WERI-Rb-1 (cell line): ENCODE measurements at regions not wholly inside any gene's neighbourhood (a gene's known extent, or its start where the extent isn't known, plus 50 kb on each side); places are given as distances from the start of the nearest gene placed in this dataset.

ENCODE experiments used
- DNase-seq: peaks from one replicate; pipeline ENCODE4 v3.0.0-alpha.2; 2020
- H3K27ac ChIP-seq: fragments of 250-450 bp; sonication (Bioruptor Pico); 2 replicates; pipeline ENCODE4 v1.5.1; 2020; ENCODE audit warnings: mild to moderate bottlenecking, moderate library complexity
- H3K27me3 ChIP-seq: fragments of 250-450 bp; sonication (Bioruptor Pico); 2 replicates; pipeline ENCODE4 v1.5.1; 2021; ENCODE audit warnings: mild to moderate bottlenecking, low read depth, moderate library complexity; ENCODE audit not compliant: insufficient read depth, severe bottlenecking
- H3K36me3 ChIP-seq: fragments of 250-450 bp; sonication (Bioruptor Pico); 2 replicates; pipeline ENCODE4 v1.5.1; 2020; ENCODE audit warnings: mild to moderate bottlenecking, moderate library complexity
- H3K4me3 ChIP-seq: 2 replicates; pipeline ENCODE4 v1.5.1; 2011; ENCODE audit warnings: low read depth, mild to moderate bottlenecking, control low read depth, low read length
- H3K9me3 ChIP-seq: fragments of 250-450 bp; sonication (Bioruptor Pico); 2 replicates; pipeline ENCODE4 v1.5.1; 2021; ENCODE audit warnings: mild to moderate bottlenecking, moderate library complexity; ENCODE audit not compliant: severe bottlenecking
- CTCF ChIP-seq: IDR thresholded peaks from 2 replicates; pipeline ENCODE4 v1.5.1; 2011; ENCODE audit warnings: low read depth, mild to moderate bottlenecking, control low read depth, inconsistent platforms, low read length

GRCh38 chr14:45679853-45680252 is 426.9 kb upstream of the MIS18BP1 start:
- TF ChIP-seq CTCF: no peak
- H3K27ac ChIP-seq: no peak overlapping the region

GRCh38 chr14:45678163-45678562 is 425.2 kb upstream of the MIS18BP1 start:
- Histone ChIP-seq H3K27me3 (no peaks in the 10 kb centered on the region), H3K27ac (no peak overlapping the region), H3K36me3 (no peaks in the 10 kb centered on the region), H3K4me3 (no peak overlapping the region), H3K9me3 (no peaks in the 10 kb centered on the region)
- TF ChIP-seq CTCF: no peak
- DNase-seq: no peak

More at GRCh38 chr14:45679853-45680252, 426.9 kb upstream of the MIS18BP1 start:
- no peak overlapping the region for H3K4me3 ChIP-seq
- H3K9me3 ChIP-seq: no peaks in the 10 kb centered on the region
- H3K36me3 ChIP-seq: no peaks in the 10 kb centered on the region
- DNase-seq: no peak
- no peaks in the 10 kb centered on the region for H3K27me3 ChIP-seq

GRCh38 chr14:45673420-45673819 is 420.4 kb upstream of the MIS18BP1 start:
- no peak for DNase-seq
- TF ChIP-seq CTCF: no peak
- H3K36me3 ChIP-seq: no peaks in the 10 kb centered on the region
- no peak overlapping the region for H3K4me3 ChIP-seq
- no peak overlapping the region for H3K27ac ChIP-seq
- peaks cover 2% of the 10 kb centered on the region for H3K9me3 ChIP-seq
- H3K27me3 ChIP-seq: no peaks in the 10 kb centered on the region

GRCh38 chr14:45664668-45665356 is 411.8 kb upstream of the MIS18BP1 start:
- Histone ChIP-seq H3K27me3 (no peaks in the 10 kb centered on the region), H3K36me3 (no peaks in the 10 kb centered on the region), H3K27ac (no peak overlapping the region), H3K4me3 (no peak overlapping the region), H3K9me3 (peaks cover 2% of the 10 kb centered on the region)
- DNase-seq: peak; percentile 7
- TF ChIP-seq CTCF: peak; percentile 20; the same call in 1 of the 2 replicates

- Histone ChIP-seq H3K36me3 (no peaks in the 10 kb centered on the region), H3K9me3 (no peaks in the 10 kb centered on the region), H3K27me3 (no peaks in the 10 kb centered on the region), H3K4me3 (no peak overlapping the region), H3K27ac (no peak overlapping the region)
- no peak for TF ChIP-seq CTCF
- no peak for DNase-seq
Measured at GRCh38 chr14:45658917-45659299, 405.9 kb upstream of the MIS18BP1 start.
